IMR-90 (cell line): ENCODE measurements at regions not wholly inside any gene's neighbourhood (a gene's known extent, or its start where the extent isn't known, plus 50 kb on each side); places are given as distances from the start of the nearest gene placed in this dataset.

Experiments used
- MAFK ChIP-seq: IDR thresholded peaks from 2 replicates; pipeline ENCODE4 v1.6.1; 2012; ENCODE audit warnings: low read depth, low read length, improper control_type of control experiment
- MAZ ChIP-seq: IDR thresholded peaks from 2 replicates; pipeline ENCODE4 v1.6.1; 2012; ENCODE audit warnings: low read depth, mild to moderate bottlenecking, low read length, improper control_type of control experiment, moderate library complexity, borderline replicate concordance
- POLR2A ChIP-seq: IDR thresholded peaks from 2 replicates; pipeline ENCODE4 v1.6.1; 2012; ENCODE audit warnings: mild to moderate bottlenecking, low read depth, low read length
- RAD21 ChIP-seq: IDR thresholded peaks from 2 replicates; pipeline ENCODE4 v1.6.1; 2012; ENCODE audit warnings: low read length, improper control_type of control experiment
- RCOR1 ChIP-seq: IDR thresholded peaks from 2 replicates; pipeline ENCODE4 v1.6.1; 2012; ENCODE audit warnings: mild to moderate bottlenecking, low read length, improper control_type of control experiment; ENCODE audit not compliant: insufficient replicate concordance
- SMC3 ChIP-seq: fragments of 150-350 bp; IDR thresholded peaks from 2 replicates; pipeline ENCODE4 v1.6.1; 2016; ENCODE audit warnings: low read depth, mild to moderate bottlenecking, antibody characterized with exemption, low read length, moderate library complexity
- TF ChIP-seq, protein P1 (sequence below): fragments of 150-350 bp; IDR thresholded peaks from 2 replicates; pipeline ENCODE4 v1.6.1; 2017; ENCODE audit warnings: mild to moderate bottlenecking, antibody characterized with exemption, low read length, low read depth
- TF ChIP-seq, protein P2 (sequence below): conservative IDR thresholded peaks from 2 replicates; pipeline ENCODE4 v1.5.1; 2012; ENCODE audit warnings: mild to moderate bottlenecking, low read depth, low read length, improper control_type of control experiment

DNA sequence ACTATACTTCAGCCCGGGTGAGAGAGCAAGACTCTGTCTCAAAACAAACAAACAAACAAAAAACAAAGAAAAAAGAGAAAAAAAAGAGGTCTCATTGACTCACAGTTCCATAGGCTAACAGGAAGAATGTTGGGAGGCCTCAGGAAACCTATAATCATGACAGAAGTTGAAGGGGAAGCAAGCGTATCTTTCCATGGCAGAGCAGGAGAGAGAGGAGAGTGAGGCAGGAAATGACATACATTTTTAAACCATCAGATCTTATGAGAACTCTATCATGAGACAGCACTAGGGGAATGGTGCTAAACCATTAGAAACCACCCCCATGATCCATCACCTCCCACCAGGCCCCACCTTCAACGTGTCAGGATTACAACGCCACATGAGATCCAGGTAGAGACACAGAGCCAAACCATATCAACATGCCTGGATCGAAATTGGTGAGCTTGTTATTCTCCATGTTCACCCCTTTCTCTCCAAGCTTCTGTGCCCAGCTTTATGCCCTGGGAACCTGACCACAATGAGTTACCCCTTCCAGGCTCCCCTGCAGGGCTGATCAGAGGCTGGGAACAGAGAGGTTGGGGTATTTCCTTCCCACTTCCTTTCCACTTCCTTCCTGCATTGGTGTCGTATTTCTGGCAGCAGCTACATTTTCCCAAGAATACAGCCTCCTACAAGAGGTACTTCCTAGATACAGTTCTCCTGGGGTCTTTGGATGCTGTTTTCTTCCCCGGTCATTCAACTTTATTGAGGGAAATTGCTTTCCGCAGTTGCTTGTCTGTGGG is 219.3 kb upstream of the FLRT2 start:
- no peak for TF ChIP-seq RAD21
- TF ChIP-seq, protein P1, sequence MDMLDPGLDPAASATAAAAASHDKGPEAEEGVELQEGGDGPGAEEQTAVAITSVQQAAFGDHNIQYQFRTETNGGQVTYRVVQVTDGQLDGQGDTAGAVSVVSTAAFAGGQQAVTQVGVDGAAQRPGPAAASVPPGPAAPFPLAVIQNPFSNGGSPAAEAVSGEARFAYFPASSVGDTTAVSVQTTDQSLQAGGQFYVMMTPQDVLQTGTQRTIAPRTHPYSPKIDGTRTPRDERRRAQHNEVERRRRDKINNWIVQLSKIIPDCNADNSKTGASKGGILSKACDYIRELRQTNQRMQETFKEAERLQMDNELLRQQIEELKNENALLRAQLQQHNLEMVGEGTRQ, result no peak
- TF ChIP-seq, protein P2, sequence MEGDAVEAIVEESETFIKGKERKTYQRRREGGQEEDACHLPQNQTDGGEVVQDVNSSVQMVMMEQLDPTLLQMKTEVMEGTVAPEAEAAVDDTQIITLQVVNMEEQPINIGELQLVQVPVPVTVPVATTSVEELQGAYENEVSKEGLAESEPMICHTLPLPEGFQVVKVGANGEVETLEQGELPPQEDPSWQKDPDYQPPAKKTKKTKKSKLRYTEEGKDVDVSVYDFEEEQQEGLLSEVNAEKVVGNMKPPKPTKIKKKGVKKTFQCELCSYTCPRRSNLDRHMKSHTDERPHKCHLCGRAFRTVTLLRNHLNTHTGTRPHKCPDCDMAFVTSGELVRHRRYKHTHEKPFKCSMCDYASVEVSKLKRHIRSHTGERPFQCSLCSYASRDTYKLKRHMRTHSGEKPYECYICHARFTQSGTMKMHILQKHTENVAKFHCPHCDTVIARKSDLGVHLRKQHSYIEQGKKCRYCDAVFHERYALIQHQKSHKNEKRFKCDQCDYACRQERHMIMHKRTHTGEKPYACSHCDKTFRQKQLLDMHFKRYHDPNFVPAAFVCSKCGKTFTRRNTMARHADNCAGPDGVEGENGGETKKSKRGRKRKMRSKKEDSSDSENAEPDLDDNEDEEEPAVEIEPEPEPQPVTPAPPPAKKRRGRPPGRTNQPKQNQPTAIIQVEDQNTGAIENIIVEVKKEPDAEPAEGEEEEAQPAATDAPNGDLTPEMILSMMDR, result no peak
- TF ChIP-seq POLR2A, result no peak
- TF ChIP-seq MAZ, result no peak
- TF ChIP-seq MAFK, result no peak
- TF ChIP-seq SMC3, result no peak
- no peak for TF ChIP-seq RCOR1
